ENCODE measurements at regions not wholly inside any gene's neighbourhood (a gene's known extent, or its start where the extent isn't known, plus 50 kb on each side); places are given as distances from the start of the nearest gene placed in this dataset.

GRCh38 chr7:68238204-68238805 is 1241.7 kb downstream of the TYW1 start:
- ChIA-PET CTCF (ENCODE audit: partially characterized antibody) (no interaction called here), POLR2A (ENCODE audit: partially characterized antibody) (no interaction called here)
- Mint-ChIP-seq H3K4me1 (no peaks in the 10 kb centered on the region), H3K27ac (no peak overlapping the region), H3K36me3 (no peaks in the 10 kb centered on the region), H3K27me3 (no peaks in the 10 kb centered on the region), H3K9me3 (peaks cover 12 to 31% (median 19%) of the 10 kb centered on the region in 8 donors), H3K4me3 (no peak overlapping the region)
- Histone ChIP-seq H3K9me3 (ENCODE audit: control insufficient read depth in 1 of 2, low read length in 2 of 2) (no peaks in the 10 kb centered on the region), H3K27me3 (ENCODE audit: insufficient read depth, low read length) (no peaks in the 10 kb centered on the region), H3K4me1 (ENCODE audit: insufficient read depth, low read length) (no peaks in the 10 kb centered on the region), H3K27ac (ENCODE audit: low read depth, low read length) (no peak overlapping the region), H3K36me3 (ENCODE audit: insufficient read depth, low read length) (no peaks in the 10 kb centered on the region), H3K4me3 (ENCODE audit: low read length in 2 of 2) (no peak overlapping the region)
- intact Hi-C loops (cut with micrococcal nuclease), result no loop called here
- no peak for DNase-seq

- no peak for DNase-seq
- Histone ChIP-seq H3K4me3 (ENCODE audit: low read length in 2 of 2) (no peak overlapping the region), H3K4me1 (ENCODE audit: insufficient read depth, low read length) (no peaks in the 10 kb centered on the region), H3K27ac (ENCODE audit: low read depth, low read length) (no peak overlapping the region), H3K27me3 (ENCODE audit: insufficient read depth, low read length) (no peaks in the 10 kb centered on the region), H3K36me3 (ENCODE audit: insufficient read depth, low read length) (no peaks in the 10 kb centered on the region), H3K9me3 (ENCODE audit: control insufficient read depth in 1 of 2, low read length in 2 of 2) (no peaks in the 10 kb centered on the region)
- POLR2A ChIA-PET (ENCODE audit: partially characterized antibody), result no interaction called here
- Mint-ChIP-seq H3K9me3 (peaks cover 5 to 37% (median 19%) of the 10 kb centered on the region in 8 donors), H3K4me1 (no peaks in the 10 kb centered on the region), H3K27me3 (no peaks in the 10 kb centered on the region), H3K27ac (no peak overlapping the region), H3K36me3 (no peaks in the 10 kb centered on the region), H3K4me3 (no peak overlapping the region)
- CTCF ChIA-PET (ENCODE audit: partially characterized antibody), result no interaction called here
- intact Hi-C loops (cut with micrococcal nuclease), result no loop called here
Observed at GRCh38 chr7:68243128-68243527, 1246.5 kb downstream of the TYW1 start.

GRCh38 chr7:68244389-68244788 is 1247.8 kb downstream of the TYW1 start:
- Mint-ChIP-seq H3K27ac (no peak overlapping the region), H3K4me1 (peaks cover 0 to under 1% (median 0%) of the 10 kb centered on the region in 4 donors), H3K4me3 (no peak overlapping the region), H3K36me3 (no peaks in the 10 kb centered on the region), H3K27me3 (no peaks in the 10 kb centered on the region), H3K9me3 (peaks cover 5 to 37% (median 19%) of the 10 kb centered on the region in 8 donors)
- CTCF ChIA-PET (ENCODE audit: partially characterized antibody), result no interaction called here
- Histone ChIP-seq H3K27ac (ENCODE audit: low read depth, low read length) (no peak overlapping the region), H3K4me3 (ENCODE audit: low read length in 2 of 2) (no peak overlapping the region), H3K4me1 (ENCODE audit: insufficient read depth, low read length) (no peaks in the 10 kb centered on the region), H3K27me3 (ENCODE audit: insufficient read depth, low read length) (no peaks in the 10 kb centered on the region), H3K9me3 (ENCODE audit: control insufficient read depth in 1 of 2, low read length in 2 of 2) (no peaks in the 10 kb centered on the region), H3K36me3 (ENCODE audit: insufficient read depth, low read length) (no peaks in the 10 kb centered on the region)
- intact Hi-C loops (cut with micrococcal nuclease), result no loop called here
- POLR2A ChIA-PET (ENCODE audit: partially characterized antibody), result no interaction called here
- no peak for DNase-seq

GRCh38 chr7:68245688-68246087 is 1249.1 kb downstream of the TYW1 start:
- ChIA-PET POLR2A (ENCODE audit: partially characterized antibody) (no interaction called here), CTCF (ENCODE audit: partially characterized antibody) (no interaction called here)
- Mint-ChIP-seq H3K4me1 (peaks cover 0 to 2% (median under 1%) of the 10 kb centered on the region in 4 donors), H3K4me3 (no peak overlapping the region), H3K36me3 (no peaks in the 10 kb centered on the region), H3K27me3 (no peaks in the 10 kb centered on the region), H3K27ac (no peak overlapping the region), H3K9me3 (peaks cover 11 to 41% (median 22%) of the 10 kb centered on the region in 8 donors)
- Histone ChIP-seq H3K4me3 (ENCODE audit: low read length in 2 of 2) (no peak overlapping the region), H3K36me3 (ENCODE audit: insufficient read depth, low read length) (no peaks in the 10 kb centered on the region), H3K27me3 (ENCODE audit: insufficient read depth, low read length) (no peaks in the 10 kb centered on the region), H3K4me1 (ENCODE audit: insufficient read depth, low read length) (no peaks in the 10 kb centered on the region), H3K9me3 (ENCODE audit: control insufficient read depth in 1 of 2, low read length in 2 of 2) (no peaks in the 10 kb centered on the region), H3K27ac (ENCODE audit: low read depth, low read length) (no peak overlapping the region)
- no peak for DNase-seq
- intact Hi-C loops (cut with micrococcal nuclease), result no loop called here

- ChIA-PET POLR2A (ENCODE audit: partially characterized antibody) (no interaction called here), CTCF (ENCODE audit: partially characterized antibody) (no interaction called here)
- no peaks in the 10 kb centered on the region for H3K36me3 Mint-ChIP-seq
- DNase-seq, result no peak
- no peaks in the 10 kb centered on the region for H3K9me3 ChIP-seq (ENCODE audit: control insufficient read depth in 1 of 2, low read length in 2 of 2)
- intact Hi-C loops (cut with micrococcal nuclease), result no loop called here
- no peak overlapping the region for H3K27ac Mint-ChIP-seq
- H3K4me3 Mint-ChIP-seq, result no peak overlapping the region
- no peak overlapping the region for H3K27ac ChIP-seq (ENCODE audit: low read depth, low read length)
- no peak overlapping the region for H3K4me3 ChIP-seq (ENCODE audit: low read length in 2 of 2)
- H3K4me1 Mint-ChIP-seq, result peaks cover 0 to 2% (median under 1%) of the 10 kb centered on the region in 4 donors
- no peaks in the 10 kb centered on the region for H3K4me1 ChIP-seq (ENCODE audit: insufficient read depth, low read length)
- no peaks in the 10 kb centered on the region for H3K27me3 ChIP-seq (ENCODE audit: insufficient read depth, low read length)
- no peaks in the 10 kb centered on the region for H3K27me3 Mint-ChIP-seq
- H3K36me3 ChIP-seq (ENCODE audit: insufficient read depth, low read length), result no peaks in the 10 kb centered on the region
- H3K9me3 Mint-ChIP-seq, result peaks cover 9 to 36% (median 21%) of the 10 kb centered on the region in 8 donors
Observed at GRCh38 chr7:68246189-68246633, 1249.6 kb downstream of the TYW1 start.

GRCh38 chr7:68247126-68247525 is 1250.5 kb downstream of the TYW1 start:
- intact Hi-C loops (cut with micrococcal nuclease), result no loop called here
- CTCF ChIA-PET (ENCODE audit: partially characterized antibody), result no interaction called here
- H3K4me3 ChIP-seq (ENCODE audit: low read length in 2 of 2), result no peak overlapping the region

GRCh38 chr7:68247571-68247970 is 1250.9 kb downstream of the TYW1 start:
- H3K36me3 Mint-ChIP-seq, result no peaks in the 10 kb centered on the region
- H3K27me3 ChIP-seq (ENCODE audit: insufficient read depth, low read length), result no peaks in the 10 kb centered on the region
- H3K27me3 Mint-ChIP-seq, result no peaks in the 10 kb centered on the region
- CTCF ChIA-PET (ENCODE audit: partially characterized antibody), result no interaction called here
- intact Hi-C loops (cut with micrococcal nuclease), result no loop called here
- H3K9me3 ChIP-seq (ENCODE audit: control insufficient read depth in 1 of 2, low read length in 2 of 2), result no peaks in the 10 kb centered on the region
- no peak overlapping the region for H3K27ac Mint-ChIP-seq
- H3K4me1 Mint-ChIP-seq, result peaks cover 0 to 2% (median under 1%) of the 10 kb centered on the region in 4 donors
- POLR2A ChIA-PET (ENCODE audit: partially characterized antibody), result no interaction called here
- no peaks in the 10 kb centered on the region for H3K36me3 ChIP-seq (ENCODE audit: insufficient read depth, low read length)
- no peak overlapping the region for H3K27ac ChIP-seq (ENCODE audit: low read depth, low read length)
- H3K4me1 ChIP-seq (ENCODE audit: insufficient read depth, low read length), result no peaks in the 10 kb centered on the region
- peaks cover 6 to 27% (median 20%) of the 10 kb centered on the region in 8 donors for H3K9me3 Mint-ChIP-seq
- DNase-seq, result no peak
- H3K4me3 Mint-ChIP-seq, result no peak overlapping the region
- H3K4me3 ChIP-seq (ENCODE audit: low read length in 2 of 2), result no peak overlapping the region

More at GRCh38 chr7:68247126-68247525, 1250.5 kb downstream of the TYW1 start:
- H3K27me3 Mint-ChIP-seq, result no peaks in the 10 kb centered on the region
- Histone ChIP-seq H3K36me3 (ENCODE audit: insufficient read depth, low read length) (no peaks in the 10 kb centered on the region), H3K9me3 (ENCODE audit: control insufficient read depth in 1 of 2, low read length in 2 of 2) (no peaks in the 10 kb centered on the region), H3K27me3 (ENCODE audit: insufficient read depth, low read length) (no peaks in the 10 kb centered on the region), H3K4me1 (ENCODE audit: insufficient read depth, low read length) (no peaks in the 10 kb centered on the region), H3K27ac (ENCODE audit: low read depth, low read length) (no peak overlapping the region)
- H3K4me3 Mint-ChIP-seq, result no peak overlapping the region
- H3K4me1 Mint-ChIP-seq, result peaks cover 0 to 2% (median under 1%) of the 10 kb centered on the region in 4 donors
- H3K36me3 Mint-ChIP-seq, result no peaks in the 10 kb centered on the region
- H3K9me3 Mint-ChIP-seq, result peaks cover 6 to 31% (median 21%) of the 10 kb centered on the region in 8 donors
- POLR2A ChIA-PET (ENCODE audit: partially characterized antibody), result no interaction called here
- H3K27ac Mint-ChIP-seq, result no peak overlapping the region
- no peak for DNase-seq
